CD4-positive, alpha-beta T cell treated with Interleukin-2 at 100 ng/mL for 4 hours (primary cell): ENCODE measurements at regions not wholly inside any gene's neighbourhood (a gene's known extent, or its start where the extent isn't known, plus 50 kb on each side); places are given as distances from the start of the nearest gene placed in this dataset.

Source experiments
- DNase-seq: peaks from one replicate; pipeline ENCODE4 v3.0.0-alpha.2; 2020; ENCODE audit warnings: low spot score

- DNase-seq, result no peak
These were observed 65.8 kb upstream of the S1PR3 start for GRCh38 chr9:88925481-88925880.

- DNase-seq, result no peak
These were observed 64.3 kb upstream of the S1PR3 start for GRCh38 chr9:88926781-88927505.

GRCh38 chr9:88927510-88927909 lies 63.8 kb upstream of the S1PR3 start:
- no peak for DNase-seq

GRCh38 chr9:88930716-88931115 lies 60.6 kb upstream of the S1PR3 start:
- no peak for DNase-seq

DNA sequence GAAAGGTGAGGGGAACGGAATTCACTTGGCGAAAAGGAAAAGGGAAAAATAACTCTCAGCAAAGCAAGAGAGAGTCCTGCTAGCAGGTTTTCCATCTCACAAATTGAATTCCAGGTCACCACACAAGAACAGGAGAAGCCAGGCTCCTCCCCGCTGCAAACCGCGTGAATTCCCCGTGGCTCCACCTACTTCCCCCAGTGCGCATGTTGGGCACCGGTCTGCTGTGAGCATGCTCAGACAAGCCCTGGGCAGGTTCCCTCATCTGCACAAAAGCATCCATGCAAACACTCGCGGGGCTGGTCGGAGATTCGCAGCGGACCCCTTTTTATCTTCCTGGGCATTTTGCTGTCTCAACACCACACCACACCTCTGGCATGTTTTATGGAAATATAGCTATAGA lies 58.5 kb upstream of the S1PR3 start:
- DNase-seq, result no peak

GRCh38 chr9:88933607-88934379 lies 57.5 kb upstream of the S1PR3 start:
- no peak for DNase-seq

DNA sequence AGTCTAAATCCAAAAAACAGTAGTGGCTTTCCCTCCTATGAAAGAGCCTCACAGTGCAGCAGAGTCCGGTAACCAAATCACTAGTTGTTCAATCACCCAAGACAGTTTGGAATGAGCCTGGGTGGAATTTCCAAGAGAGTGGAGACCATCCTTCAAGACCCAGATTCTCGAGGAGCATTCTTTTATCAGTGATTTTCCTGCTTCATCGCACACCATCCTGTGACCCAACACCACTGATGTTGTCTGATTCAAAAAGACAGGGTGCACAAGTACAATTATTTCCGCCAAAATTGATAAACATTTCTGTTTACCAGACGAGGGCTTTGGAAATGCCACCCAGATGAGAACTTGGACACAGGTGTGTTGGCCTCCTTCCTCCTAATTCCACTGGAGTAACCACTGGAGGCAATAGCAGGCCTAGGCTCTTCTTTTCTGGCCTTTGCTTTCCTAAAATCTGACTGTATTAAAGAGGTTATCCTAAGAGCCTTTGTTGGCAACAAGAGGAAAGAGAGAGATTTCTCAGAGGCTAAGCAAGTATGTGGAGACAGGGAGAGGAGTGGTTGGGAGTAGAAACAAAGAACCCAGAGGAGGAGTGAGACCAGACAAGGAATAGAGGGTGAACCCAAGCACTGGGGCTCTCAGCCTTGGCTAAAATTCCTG lies 56.3 kb upstream of the S1PR3 start:
- DNase-seq, result no peak

DNA sequence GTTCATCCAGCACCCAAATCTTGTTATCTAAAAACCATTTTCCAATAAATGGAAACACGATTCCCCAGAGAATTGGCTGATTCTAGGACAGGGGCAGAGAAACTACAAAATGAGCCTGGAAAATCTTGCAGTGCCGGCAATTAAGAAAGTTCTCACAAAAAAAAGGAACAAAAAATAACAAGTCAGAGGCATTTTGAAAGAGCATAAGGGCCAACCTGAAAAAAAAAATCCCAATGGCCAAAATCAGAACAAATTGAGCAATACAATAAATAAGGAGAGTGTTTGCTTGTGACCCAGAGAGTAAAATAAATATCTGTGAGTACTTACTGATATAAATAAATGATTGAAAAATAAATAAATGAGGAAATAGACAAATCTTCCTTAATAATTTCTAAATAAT lies 55.1 kb upstream of the S1PR3 start:
- no peak for DNase-seq

- DNase-seq, result no peak
These were observed 54.6 kb upstream of the S1PR3 start for GRCh38 chr9:88936668-88937067.

GRCh38 chr9:88937248-88937647 lies 54.0 kb upstream of the S1PR3 start:
- no peak for DNase-seq

DNA sequence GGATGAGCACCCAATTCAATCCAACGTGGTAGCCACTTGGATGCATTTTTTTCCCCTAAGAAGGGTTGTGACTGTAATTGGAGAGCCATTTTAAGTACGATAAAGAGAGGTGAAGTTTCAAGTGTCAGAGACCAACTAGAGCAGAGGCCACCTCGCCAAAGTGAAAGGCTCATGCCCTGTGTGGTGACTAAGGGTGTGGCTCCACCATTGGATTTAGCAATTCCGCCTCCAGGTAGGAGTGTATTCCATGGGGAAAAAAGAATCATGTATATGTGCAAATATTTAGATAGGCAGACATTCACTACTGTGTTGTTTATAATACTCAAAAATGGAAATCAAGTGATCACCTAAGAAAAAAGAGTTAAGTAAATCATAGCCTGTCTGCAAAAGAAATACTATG lies 53.1 kb upstream of the S1PR3 start:
- no peak for DNase-seq
